GM18499 (cell line): ENCODE measurements at regions not wholly inside any gene's neighbourhood (a gene's known extent, or its start where the extent isn't known, plus 50 kb on each side); places are given as distances from the start of the nearest gene placed in this dataset.

Source experiments
- ATAC-seq: cut with Tn5 transposase; IDR thresholded peaks from one replicate; pipeline ENCODE4 v1.9.1; 2021; ENCODE audit warnings: moderate number of reproducible peaks; ENCODE audit not compliant: insufficient read depth, unreplicated experiment

- no peak for ATAC-seq
These were observed 454.5 kb downstream of the SUCLA2 start for GRCh38 chr13:47546391-47547225.

GRCh38 chr13:47545201-47546024 lies 455.7 kb downstream of the SUCLA2 start:
- no peak for ATAC-seq

DNA sequence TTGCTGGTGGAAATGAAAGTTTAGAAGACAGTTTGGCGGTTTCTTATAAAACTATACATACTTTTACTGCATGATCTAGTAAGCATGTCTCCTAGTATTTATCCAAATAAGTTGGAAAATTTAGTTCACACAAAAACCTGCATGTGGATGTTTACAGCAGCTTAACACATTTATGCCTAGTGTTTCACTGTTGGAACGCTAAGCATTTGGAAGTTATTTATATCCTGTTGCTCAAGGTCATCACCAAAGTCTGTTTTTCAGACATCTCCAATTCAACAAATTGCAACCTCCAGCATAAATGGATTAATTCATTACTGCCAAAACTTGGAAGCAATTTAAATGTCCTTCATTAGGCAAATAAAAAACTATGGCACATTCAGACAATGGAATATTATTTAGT lies 461.8 kb downstream of the SUCLA2 start:
- ATAC-seq = no peak

DNA sequence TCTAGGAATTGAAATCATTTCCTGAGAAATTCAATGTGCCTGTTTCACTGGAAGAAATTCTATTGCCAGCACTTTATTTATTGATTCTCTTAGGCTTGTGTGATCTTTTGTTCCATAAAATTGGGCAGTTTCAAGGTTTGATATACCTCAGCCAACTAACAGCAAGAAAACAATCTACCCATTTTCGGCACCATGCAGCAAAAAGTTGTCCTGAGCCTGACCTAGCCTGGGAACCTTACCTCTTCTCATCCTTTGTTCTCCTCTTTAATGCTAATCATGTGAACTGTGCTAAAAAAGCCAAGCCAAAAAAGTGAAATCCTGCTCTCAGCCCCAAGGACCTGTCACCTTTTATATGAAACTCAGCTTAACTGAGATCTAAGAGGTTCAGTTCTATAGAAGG lies 477.3 kb downstream of the SUCLA2 start:
- no peak for ATAC-seq

- ATAC-seq = no peak
These were observed 479.1 kb downstream of the SUCLA2 start for GRCh38 chr13:47521890-47522487.

GRCh38 chr13:47519626-47520025 lies 481.4 kb downstream of the SUCLA2 start:
- ATAC-seq = no peak

- no peak for ATAC-seq
These were observed 482.5 kb downstream of the SUCLA2 start for GRCh38 chr13:47518530-47518929.

GRCh38 chr13:47511647-47512046 lies 489.4 kb downstream of the SUCLA2 start:
- ATAC-seq = no peak

GRCh38 chr13:47508527-47509228 lies 492.4 kb downstream of the SUCLA2 start:
- no peak for ATAC-seq

GRCh38 chr13:47503475-47503874 lies 497.6 kb downstream of the SUCLA2 start:
- ATAC-seq = no peak

GRCh38 chr13:47502166-47502565 lies 498.9 kb downstream of the SUCLA2 start:
- ATAC-seq = no peak

- ATAC-seq = no peak
These were observed 501.5 kb downstream of the SUCLA2 start for GRCh38 chr13:47499358-47500150.

DNA sequence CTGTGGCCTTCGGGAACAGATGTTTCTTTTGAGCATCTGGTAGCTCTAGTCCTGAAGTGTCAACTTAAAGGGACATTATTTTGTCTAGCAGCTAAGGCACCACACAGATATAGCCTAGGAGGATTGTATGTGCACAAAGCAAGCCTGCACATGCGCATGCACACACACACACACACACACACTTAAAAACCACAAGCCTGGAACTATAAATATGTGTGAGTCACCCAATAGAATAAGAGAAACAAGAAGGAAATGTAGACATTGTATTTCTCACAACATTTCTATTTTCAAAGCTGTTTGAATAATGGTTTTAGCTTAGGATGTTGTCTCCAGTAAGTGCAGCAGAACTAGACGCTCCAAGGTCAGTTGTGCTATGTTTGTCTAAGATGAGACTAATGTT lies 516.5 kb downstream of the SUCLA2 start:
- no peak for ATAC-seq

DNA sequence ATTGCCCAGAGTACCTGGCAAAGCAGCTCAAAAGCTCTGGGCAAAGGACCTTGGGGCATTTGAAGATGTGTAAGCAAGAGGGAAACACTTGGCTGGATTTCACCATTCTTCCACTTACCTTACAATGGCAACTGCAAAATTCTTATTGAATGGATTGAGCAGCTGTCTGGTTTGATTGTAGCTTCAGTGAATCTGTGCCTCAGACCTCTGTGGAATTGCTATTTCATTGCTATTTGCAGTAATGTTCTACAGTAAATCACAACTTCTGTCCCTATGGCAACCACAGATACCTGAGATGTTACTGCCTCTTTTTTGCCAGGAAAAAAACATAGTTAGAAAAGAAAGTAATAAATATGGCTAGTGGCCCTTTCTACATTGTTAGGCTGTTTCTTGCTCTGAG lies 519.5 kb downstream of the SUCLA2 start:
- no peak for ATAC-seq

GRCh38 chr13:47480951-47481350 lies 520.1 kb downstream of the SUCLA2 start:
- no peak for ATAC-seq

- ATAC-seq = no peak
These were observed 521.0 kb downstream of the SUCLA2 start for GRCh38 chr13:47480121-47480520.

DNA sequence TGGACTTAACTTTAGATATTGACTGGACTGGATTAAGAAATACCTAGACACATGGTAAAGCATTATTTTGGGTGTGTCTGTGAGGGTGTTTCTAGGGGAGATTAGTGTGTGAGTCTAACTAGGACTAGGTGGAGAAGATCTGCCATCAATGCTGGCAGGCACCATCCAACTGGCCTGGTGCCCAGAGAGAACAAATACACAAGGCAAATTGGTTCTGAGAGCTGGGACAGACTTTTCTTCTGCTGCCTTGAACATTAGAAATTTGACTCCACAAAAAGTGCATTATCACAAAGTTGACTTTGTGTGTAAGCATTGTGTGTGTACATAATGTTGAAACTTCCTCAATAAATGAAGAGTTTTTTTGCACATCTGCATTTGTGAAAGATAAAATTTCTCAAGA lies 522.1 kb downstream of the SUCLA2 start:
- no peak for ATAC-seq

GRCh38 chr13:47475441-47475948 lies 525.6 kb downstream of the SUCLA2 start:
- no peak for ATAC-seq

DNA sequence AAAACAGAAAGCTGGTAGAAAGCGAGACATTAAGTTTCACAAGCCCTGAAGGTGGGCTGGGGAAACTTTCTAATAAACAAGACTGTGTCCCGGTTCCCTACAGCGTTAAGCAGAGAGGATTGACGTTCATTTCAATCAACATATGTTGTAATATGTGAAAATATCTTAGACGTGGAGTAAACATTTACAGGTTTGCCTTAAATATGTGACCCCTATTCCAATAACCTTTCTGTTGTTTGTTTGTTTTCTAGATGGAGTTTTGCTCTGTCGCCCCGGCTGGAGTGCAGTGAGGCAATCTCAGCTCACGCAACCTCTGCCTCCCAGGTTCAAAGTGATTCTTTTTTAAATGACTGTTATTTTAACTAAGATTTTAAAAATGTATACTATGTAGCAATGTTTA lies 526.2 kb downstream of the SUCLA2 start:
- no peak for ATAC-seq

DNA sequence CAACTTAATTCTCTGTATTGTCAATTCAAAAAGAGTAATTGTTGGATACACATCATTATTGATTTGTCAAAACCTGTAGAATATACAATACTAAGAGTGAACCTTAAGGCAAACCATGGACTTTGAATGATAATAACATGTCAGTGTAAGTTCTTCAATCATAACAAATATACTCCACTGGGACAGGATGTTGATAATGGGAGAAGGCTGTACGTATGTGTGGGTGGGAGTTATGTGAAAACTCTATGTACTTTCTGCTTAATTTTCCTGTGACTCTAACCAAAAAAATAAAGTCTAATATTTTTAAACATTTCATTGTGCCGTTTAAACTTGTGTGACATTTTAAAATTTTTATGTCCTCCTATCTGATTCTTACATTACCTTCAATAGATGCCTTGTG lies 526.7 kb downstream of the SUCLA2 start:
- no peak for ATAC-seq
